ENCODE measurements at regions not wholly inside any gene's neighbourhood (a gene's known extent, or its start where the extent isn't known, plus 50 kb on each side); places are given as distances from the start of the nearest gene placed in this dataset.

DNA sequence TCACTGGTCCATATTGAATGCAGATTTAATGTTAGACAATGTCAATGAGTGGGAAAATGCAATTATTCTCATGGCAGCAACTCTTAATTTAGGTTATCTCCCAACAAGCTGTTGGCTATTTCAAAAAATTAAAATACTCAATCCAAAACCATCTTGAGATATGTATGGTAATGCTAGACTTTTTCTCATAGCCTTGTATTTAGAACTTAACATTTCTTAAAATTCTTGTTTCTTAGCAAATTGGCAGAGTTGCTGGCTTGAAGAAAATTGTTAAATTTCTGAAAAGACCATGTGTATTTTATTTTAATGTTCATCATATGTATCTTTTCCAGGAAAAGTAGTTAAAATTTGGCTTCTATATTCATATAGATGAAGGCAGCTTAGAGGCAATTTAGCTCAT is 1355.1 kb downstream of the PCDH9 start:
- TF ChIP-seq GATA2 (IDR thresholded peaks at IDR 0.05; ENCODE audit: low read depth, low read length) = no peak
- TF ChIP-seq GATA3 (IDR thresholded peaks at IDR 0.05; ENCODE audit: low read depth, low read length) = no peak
